ENCODE measurements at regions not wholly inside any gene's neighbourhood (a gene's known extent, or its start where the extent isn't known, plus 50 kb on each side); places are given as distances from the start of the nearest gene placed in this dataset.
"Not testable (repeated sequence)": the region's sequence is repeated elsewhere in the genome, so short reads cannot be mapped to it uniquely, and the experiment has no call there.

- DNase-seq, result no peak
Observed at GRCh38 chr5:109630093-109630492, 59.6 kb upstream of the MAN2A1 start.

- DNase-seq, result no peak
Observed at GRCh38 chr5:109628591-109628990, 61.1 kb upstream of the MAN2A1 start.

- DNase-seq, result not testable (repeated sequence)
Observed at GRCh38 chr5:109621266-109621665, 68.5 kb upstream of the MAN2A1 start.

- DNase-seq, result no peak
Observed at GRCh38 chr5:109620651-109621050, 69.1 kb upstream of the MAN2A1 start.

- DNase-seq, result no peak
Observed at GRCh38 chr5:109619606-109620005, 70.1 kb upstream of the MAN2A1 start.

GRCh38 chr5:109619021-109619460, 70.7 kb upstream of the MAN2A1 start:
- no peak for DNase-seq

- DNase-seq, result no peak
Observed at GRCh38 chr5:109614981-109615380, 74.7 kb upstream of the MAN2A1 start.

- DNase-seq, result no peak
Observed at GRCh38 chr5:109614301-109614700, 75.4 kb upstream of the MAN2A1 start.

- DNase-seq, result no peak
Observed at GRCh38 chr5:109612278-109612905, 77.3 kb upstream of the MAN2A1 start.

- no peak for DNase-seq
Observed at GRCh38 chr5:109611505-109611904, 78.2 kb upstream of the MAN2A1 start.

- DNase-seq, result no peak
Observed at GRCh38 chr5:109611061-109611460, 78.7 kb upstream of the MAN2A1 start.

- DNase-seq, result no peak
Observed at GRCh38 chr5:109610581-109610980, 79.1 kb upstream of the MAN2A1 start.

GRCh38 chr5:109605207-109605730, 84.5 kb upstream of the MAN2A1 start:
- no peak for DNase-seq

- DNase-seq, result no peak
Observed at GRCh38 chr5:109604758-109605157, 85.0 kb upstream of the MAN2A1 start.

GRCh38 chr5:109601736-109602135, 88.0 kb upstream of the MAN2A1 start:
- no peak for DNase-seq

- DNase-seq, result no peak
Observed at GRCh38 chr5:109597893-109598292, 91.8 kb upstream of the MAN2A1 start.

GRCh38 chr5:109594217-109594616, 95.5 kb upstream of the MAN2A1 start:
- DNase-seq, result no peak

GRCh38 chr5:109590799-109591198, 98.9 kb upstream of the MAN2A1 start:
- no peak for DNase-seq

- DNase-seq, result no peak
Observed at GRCh38 chr5:109589986-109590385, 99.7 kb upstream of the MAN2A1 start.

- DNase-seq, result no peak
Observed at GRCh38 chr5:109589239-109589638, 100.5 kb upstream of the MAN2A1 start.

- no peak for DNase-seq
Observed at GRCh38 chr5:109588281-109589035, 101.3 kb upstream of the MAN2A1 start.

GRCh38 chr5:109584986-109585599, 104.6 kb upstream of the MAN2A1 start:
- DNase-seq, result no peak

GRCh38 chr5:109580225-109580624, 109.5 kb upstream of the MAN2A1 start:
- no peak for DNase-seq

GRCh38 chr5:109575506-109575905, 114.2 kb upstream of the MAN2A1 start:
- no peak for DNase-seq

All from stimulated activated CD4-positive, alpha-beta T cell treated with anti-CD3 and anti-CD28 coated beads, Interleukin-4, amount 100 ng/mL, for 4 hours (primary cell).